ENCODE measurements at regions not wholly inside any gene's neighbourhood (a gene's known extent, or its start where the extent isn't known, plus 50 kb on each side); places are given as distances from the start of the nearest gene placed in this dataset.
A peak's percentile ranks its signal among the peaks of the same experiment; 100 is the strongest.

DNA sequence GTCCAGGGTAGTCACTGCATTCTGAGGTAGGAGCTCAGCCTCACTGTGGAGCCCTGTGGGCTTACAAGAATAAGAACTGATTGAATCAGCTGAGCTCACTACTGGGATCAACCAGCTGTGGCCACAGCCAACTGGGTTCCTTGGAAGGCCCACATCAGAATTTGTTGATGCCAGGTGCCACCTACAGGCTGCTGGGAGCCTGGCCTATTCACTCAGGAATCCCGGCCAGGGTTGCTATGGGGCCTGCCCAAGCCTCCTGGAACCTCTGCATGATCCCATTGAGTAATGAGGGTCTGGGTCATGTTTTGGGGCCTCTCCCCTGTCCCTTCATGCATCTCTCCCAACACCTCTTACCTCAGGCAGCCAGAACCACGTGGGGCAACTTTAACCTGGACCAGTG is 53.9 kb upstream of the KIAA1210 start:
- no peak overlapping the region for H3K4me3 ChIP-seq
- peak in 3 of 8 experiments; percentile 23 to 36 (median 31) for ATAC-seq (replicated peaks in 6 of 8)
- in situ Hi-C loops (cut with MboI; ENCODE audit: low pct_unique_long_range_greater_than_20kb in 2 of 9, low sequenced_read_pairs in 9 of 9, unreplicated experiment in 9 of 9) = no loop called here

GRCh38 chrX:119186194-119186593 is 49.9 kb upstream of the PGRMC1 start:
- in situ Hi-C loops (cut with MboI; ENCODE audit: low pct_unique_long_range_greater_than_20kb in 2 of 9, low sequenced_read_pairs in 9 of 9, unreplicated experiment in 9 of 9) = no loop called here
- ATAC-seq (replicated peaks in 6 of 8) = no peak
- Histone ChIP-seq H3K27ac (no peak overlapping the region), H3K4me3 (no peak overlapping the region), H3K4me1 (replicated peaks in 1 of 2) (no peaks in the 10 kb centered on the region)
- 20 to 100% (median 90%) methylated on average over 1 to 6 of the region's 6 CpGs; no CpG with 5 or more reads in 2 of the 10 experiments for WGBS, 10 experiments

More for the DNA sequence above, 53.9 kb upstream of the KIAA1210 start:
- Histone ChIP-seq H3K4me1 (replicated peaks in 1 of 2) (no peaks in the 10 kb centered on the region), H3K27ac (no peak overlapping the region)
- WGBS, 10 experiments = 0% methylated on average over 1 of the region's 2 CpGs; no CpG with 5 or more reads in 9 of the 10 experiments

All from motor neuron (in vitro differentiated cells).